ENCODE measurements at regions not wholly inside any gene's neighbourhood (a gene's known extent, or its start where the extent isn't known, plus 50 kb on each side); places are given as distances from the start of the nearest gene placed in this dataset.
"Not testable (repeated sequence)": the region's sequence is repeated elsewhere in the genome, so short reads cannot be mapped to it uniquely, and the experiment has no call there.

DNA sequence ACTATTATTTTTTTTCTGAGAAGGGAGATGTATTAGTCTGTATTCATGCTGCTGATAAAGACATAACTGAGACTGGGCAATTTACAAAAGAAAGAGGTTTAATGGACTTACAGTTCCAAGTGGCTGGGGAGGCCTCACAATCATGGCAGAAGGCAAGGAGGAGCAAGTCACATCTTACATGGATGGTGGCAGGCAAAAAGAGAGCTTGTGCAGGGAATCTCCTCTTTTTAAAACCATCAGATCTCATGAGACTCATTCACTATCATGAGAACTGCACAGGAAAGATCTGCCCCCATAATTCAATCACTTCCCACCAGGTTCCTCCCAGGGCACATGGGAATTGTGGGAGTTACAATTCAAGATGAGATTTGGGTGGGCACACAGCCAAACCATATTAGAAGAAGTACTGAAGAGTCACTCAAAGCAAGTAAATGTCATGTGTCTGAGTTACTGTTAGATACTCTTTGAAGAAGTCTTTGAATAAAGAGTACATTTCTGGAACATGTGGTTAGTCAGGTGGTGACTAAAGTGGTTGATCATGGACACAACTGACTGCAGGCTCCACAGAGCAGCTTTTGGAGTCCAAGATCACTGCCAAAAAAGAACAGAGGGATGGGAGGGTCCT, 430.9 kb upstream of the TBL1XR1 start:
- DNase-seq (ENCODE audit: low spot score): not testable (repeated sequence)

DNA sequence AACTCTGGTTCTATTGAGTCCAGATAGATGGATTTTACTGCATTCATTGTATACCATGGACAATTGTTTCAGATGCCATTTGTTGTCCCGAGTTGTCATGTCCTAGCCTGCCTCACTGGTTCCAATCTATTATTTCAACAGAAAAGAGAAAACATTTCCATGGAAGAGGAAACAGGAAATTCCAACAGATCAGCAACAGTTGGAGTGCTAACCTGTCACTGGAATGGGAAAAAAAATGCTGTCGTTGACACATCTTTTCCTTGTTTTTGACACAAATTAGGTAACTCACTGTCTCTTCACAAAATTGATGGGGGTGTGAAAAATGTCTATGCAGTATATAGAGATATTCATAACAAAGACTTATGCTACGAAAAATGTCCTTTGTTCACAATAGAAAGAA, 432.0 kb upstream of the TBL1XR1 start:
- no peak for DNase-seq (ENCODE audit: low spot score)

DNA sequence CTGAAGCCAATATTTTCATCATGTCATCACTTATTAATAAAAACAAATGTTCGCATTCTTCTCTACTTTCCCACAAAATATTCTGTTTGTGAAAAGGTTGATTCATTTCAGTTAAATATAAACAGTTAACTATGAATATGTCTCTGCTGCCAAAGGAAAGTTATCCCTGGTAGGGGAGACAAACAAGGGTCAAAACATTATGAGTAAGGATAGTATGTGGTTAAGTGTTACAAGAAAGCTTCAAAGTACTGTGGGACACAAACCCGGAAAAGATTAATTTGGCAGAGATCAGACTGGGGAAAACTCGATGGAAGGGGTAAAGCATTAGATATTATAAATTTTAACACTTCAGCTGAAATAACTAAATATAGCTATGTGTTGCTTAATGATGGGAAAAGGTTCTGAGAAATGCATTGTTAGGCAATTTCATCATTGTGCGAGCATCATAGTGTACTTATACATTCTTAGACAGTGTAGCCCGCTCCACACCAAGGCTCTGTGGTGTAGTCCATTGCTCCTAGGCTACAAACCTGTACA, 436.5 kb upstream of the TBL1XR1 start:
- DNase-seq (ENCODE audit: low spot score): no peak

DNA sequence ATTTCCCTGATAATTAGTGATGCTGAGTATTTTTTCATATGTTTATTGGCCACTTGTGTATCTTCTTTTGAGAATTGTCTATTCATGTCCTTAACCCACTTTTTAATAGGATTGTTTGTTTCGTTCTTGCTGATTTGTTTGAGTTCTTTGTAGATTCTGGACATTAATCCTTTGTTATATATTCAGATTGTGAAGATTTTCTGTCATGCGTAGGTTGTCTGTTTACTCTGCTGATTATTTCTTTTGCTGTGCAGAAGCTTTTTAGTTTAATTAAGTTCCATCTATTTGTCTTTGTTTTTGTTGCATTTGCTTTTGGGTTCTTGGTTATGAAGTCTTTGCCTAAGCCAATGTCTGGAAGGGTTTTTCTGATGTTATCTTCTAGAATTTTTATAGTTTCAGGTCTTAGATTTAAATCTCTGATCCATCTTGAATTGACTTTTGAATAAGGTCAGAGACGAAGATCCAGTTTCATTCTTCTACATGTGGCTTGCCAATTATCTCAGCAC, 438.4 kb upstream of the TBL1XR1 start:
- not testable (repeated sequence) for DNase-seq (ENCODE audit: low spot score)

DNA sequence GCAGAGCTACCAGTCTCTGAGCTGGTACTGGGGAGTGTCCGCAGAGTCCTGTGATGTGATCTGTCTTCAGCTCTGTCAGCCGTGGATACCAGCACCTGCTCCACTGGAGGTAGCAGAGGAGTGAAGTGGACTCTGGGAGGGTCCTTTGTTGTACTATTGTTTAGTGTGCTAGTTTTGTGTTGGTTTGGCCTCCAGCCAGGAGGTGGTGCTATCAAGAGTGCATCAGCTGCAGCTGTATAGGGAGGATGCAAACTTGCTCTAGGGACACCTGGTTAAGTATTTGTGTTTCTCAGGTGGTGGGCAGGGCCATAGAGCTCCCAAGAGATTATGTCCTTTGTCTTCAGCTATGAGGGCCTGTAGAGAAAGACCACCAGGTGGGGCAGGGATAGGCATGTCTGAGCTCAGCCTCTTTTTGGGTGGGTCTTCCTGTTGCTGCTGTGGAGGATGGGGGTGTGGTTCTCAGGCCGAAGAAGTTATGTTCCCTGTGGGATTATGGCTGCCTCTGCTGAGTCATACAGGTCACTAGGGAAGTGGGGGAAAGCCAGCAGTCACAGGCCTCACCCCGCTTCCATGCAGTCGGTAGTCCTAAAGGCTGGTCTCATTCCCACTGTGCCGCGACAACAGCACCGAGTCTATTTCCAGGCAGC, 443.2 kb upstream of the TBL1XR1 start:
- no peak for DNase-seq (ENCODE audit: low spot score)

DNA sequence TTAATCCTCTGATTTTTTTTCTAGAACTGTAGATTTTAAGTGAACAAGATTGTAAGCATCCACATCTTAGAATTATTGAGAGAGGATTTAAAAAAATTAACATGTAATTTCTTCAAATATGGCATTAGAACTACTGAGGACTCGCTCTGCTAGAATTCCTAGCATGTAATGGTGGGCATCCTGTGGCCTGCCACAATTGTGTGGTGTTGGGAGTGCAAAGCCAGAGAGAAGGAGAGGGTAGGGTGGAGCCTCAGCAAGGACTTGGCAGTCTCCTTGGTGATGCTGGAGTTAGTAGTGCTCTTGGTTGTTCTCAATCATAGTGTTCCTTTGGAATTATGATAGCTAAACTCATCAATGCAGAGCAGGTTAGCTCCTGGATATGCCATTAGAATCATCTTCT, 443.9 kb upstream of the TBL1XR1 start:
- DNase-seq (ENCODE audit: low spot score): no peak

DNA sequence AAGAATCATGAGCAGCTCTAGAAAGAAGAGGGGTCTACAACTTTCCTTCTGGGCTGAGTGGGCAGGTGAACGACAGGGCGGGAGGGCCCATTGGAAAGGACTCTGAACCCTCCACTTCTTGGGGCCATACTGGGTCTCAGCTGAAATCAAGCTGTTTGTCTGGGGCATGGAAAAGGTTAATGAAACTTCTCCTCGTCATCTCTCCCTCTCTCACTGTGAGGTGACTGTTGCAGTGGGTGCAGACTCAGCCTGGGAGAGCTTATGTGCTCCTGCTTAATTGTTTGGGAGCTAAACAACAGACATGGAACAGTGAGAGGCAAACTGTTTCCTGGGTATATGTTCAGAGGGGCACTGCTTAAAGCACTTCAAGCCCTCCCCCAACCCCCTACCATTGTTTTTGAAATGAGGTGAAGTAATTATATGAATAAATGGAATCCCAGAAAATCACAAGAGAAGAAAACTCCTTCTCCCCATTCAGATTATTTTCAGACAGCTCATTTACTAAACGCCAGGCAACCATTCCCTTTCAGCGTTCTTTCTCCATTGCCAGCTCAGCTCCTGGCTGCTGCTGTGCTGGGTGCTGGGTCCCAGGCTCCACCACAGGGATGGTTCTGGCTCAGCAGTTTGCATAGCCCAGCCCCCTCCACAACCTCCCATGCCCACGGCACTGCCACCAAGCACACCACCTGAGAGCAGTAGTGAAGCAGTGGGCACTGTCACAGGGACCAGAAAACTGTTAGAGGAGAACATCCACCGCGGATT, 444.9 kb upstream of the TBL1XR1 start:
- DNase-seq (ENCODE audit: low spot score): no peak

DNA sequence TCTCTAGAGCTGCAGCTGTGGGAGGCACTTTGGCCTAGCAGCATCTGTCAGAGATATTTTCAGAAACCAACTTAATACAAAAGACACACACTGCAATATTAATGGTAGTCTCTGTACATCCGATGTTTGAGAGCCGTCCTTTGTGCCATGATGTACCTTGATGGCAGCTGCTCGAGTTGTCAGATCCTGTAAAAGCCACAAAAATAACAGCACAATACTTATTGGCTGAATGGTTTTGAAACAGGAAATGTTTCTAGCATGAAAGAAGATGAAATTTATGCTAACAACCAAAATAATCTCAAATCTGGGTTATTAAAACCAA, 445.5 kb upstream of the TBL1XR1 start:
- DNase-seq (ENCODE audit: low spot score): no peak

DNA sequence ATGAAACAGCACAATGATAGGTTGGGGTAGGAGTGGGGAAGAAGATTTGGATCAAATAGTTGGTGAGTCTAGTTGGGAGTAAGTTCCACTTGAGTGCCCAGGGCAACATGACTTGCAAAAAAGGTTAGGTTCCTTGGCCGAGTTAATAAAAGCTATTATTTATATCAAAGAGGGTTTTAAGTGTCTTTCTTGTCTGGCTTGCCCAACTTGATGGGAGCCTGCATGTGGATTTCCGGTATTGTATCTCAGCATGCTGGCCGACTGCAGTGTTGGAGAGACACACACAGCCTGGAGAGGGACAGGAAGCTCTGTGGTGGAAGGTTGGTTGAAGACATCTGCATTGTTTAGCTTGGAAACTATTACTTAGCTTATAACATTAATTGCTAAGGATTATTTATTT, 449.5 kb upstream of the TBL1XR1 start:
- no peak for DNase-seq (ENCODE audit: low spot score)

DNA sequence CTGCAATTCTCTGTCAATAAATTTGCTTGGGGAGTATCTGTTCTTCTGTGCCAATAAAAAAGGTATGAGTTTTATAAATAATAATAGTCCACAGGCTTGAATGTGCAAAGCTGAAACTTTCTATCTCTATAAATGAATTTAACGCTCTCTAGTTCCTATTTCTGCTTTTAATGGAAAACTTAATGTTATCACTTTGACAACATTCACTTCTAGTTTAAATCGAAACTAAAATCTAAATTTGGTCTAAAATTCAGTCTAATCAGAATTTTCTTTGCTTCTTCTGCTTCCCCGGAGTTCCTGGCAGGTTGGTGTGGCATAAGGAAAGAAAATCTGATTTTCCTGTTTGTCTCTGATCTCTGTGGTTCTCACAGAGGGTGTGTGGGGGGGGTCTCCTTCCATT, 450.1 kb upstream of the TBL1XR1 start:
- DNase-seq (ENCODE audit: low spot score): no peak

DNA sequence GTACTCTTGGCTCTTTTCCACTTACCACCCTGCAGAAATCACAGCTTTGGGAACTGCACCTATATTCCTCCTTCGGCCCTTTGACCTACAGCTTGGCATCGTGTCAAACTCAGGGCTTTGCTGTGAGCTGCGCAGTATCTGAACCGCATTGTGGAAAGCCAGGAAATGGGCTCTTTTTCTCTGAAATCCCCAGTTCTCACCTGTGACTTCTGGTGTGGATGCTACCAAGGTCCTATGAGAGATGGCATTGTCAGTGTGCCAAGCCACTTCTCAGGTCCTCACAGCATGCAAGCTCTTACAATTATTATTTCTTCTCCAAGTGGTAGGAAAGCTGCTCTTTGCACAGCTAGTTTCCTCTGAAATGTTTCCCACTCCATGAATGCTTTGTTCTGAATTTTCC, 450.6 kb upstream of the TBL1XR1 start:
- DNase-seq (ENCODE audit: low spot score): no peak

DNA sequence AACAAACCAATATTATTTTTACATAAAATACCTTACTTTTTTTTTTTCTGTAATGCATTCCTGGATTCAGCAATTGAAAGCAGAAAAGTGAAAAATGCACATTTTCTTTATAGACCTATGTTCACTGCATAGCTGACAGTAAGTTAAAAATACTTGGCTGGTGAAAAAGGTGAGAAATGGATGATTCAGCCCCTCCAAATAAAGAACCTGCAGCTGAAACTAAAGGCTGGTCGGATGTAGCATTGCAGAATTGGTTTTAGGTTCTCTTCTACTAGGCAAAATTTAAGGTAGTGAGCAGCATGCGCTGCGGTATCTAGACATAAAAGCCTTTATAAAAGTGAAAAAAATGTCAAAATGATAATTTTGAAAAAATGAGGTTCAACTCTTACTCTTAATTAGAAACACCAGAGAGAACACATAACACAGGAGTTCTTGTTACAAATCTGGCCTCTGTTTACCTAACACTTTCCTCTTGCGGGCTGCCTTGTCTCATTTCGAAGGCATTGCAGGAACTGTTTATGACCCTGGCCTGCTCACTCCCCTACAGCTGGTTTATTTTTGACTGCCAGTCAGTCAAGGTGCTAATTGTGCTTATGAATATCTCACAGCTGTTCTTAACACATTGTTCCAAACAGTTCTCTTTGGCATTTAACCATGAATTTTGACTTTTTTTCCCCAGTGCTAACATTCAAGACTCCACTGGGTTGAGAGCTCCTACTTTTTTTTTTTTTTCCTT, 455.4 kb upstream of the TBL1XR1 start:
- DNase-seq (ENCODE audit: low spot score): no peak

DNA sequence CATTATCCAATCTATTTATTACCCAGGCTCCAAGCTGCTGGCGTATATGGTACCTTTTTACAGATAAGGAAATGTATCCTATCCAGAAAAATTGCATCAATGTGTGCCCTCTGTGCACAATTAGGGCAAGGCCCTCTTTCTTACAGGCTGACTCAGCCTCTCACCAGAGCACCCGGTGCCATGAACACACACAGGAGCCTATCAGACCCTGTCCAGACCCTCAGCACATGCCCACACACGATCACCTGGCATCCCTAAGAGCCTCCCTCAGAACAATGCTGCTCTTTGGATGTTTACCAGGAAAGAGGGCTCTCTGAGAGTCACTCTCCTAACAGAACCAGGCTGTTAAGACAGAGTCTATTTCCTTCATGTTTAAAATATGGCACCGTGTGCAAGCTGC, 460.0 kb upstream of the TBL1XR1 start:
- DNase-seq (ENCODE audit: low spot score): no peak

DNA sequence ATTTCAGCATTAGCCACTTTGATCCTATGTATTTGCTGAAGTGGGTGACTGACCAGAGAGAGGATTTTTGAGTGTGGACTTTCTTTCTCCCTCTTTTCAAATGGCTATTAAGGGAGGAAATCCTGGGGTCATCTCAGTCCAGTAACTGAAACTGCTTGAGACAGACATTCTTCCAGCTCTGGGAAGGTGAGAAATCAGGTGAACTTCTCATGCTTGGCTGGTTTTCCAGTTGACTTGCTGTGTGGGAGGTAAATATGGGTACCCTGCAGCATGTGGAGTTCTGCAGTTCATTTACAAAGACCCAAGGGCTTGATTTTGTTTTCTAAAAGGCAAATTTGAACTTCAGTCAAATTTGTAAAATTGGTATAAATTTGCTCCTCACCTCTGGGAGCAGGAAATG, 461.1 kb upstream of the TBL1XR1 start:
- no peak for DNase-seq (ENCODE audit: low spot score)

DNA sequence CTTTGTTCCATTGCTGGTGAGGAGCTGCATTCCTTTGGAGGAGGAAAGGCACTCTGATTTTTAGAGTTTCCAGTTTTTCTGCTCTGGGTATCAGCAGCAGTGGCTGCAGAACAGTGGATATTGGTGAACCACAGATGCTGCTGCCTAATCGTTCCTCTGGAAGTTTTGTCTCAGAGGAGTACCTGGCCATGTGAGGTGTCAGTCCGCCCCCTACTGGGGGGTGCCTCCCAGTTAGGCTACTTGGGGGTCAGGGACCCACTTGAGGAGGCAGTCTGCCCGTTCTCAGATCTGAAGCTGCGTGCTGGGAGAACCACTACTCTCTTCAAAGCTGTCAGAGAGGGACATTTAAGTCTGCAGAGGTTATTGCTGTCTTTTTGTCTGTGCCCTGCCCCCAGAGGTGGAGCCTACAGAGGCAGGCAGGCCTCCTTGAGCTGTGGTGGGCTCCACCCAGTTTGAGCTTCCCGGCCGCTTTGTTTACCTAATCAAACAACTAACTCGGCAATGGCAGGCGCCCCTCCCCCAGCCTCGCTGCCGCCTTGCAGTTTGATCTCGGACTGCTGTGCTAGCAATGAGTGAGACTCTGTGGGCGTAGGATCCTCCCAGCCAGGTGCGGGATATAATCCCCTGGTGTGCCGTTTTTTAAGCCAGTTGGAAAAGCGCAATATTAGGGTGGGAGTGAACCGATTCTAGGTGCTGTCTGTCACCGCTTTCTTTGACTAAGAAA, 467.3 kb upstream of the TBL1XR1 start:
- DNase-seq (ENCODE audit: low spot score): not testable (repeated sequence)

DNA sequence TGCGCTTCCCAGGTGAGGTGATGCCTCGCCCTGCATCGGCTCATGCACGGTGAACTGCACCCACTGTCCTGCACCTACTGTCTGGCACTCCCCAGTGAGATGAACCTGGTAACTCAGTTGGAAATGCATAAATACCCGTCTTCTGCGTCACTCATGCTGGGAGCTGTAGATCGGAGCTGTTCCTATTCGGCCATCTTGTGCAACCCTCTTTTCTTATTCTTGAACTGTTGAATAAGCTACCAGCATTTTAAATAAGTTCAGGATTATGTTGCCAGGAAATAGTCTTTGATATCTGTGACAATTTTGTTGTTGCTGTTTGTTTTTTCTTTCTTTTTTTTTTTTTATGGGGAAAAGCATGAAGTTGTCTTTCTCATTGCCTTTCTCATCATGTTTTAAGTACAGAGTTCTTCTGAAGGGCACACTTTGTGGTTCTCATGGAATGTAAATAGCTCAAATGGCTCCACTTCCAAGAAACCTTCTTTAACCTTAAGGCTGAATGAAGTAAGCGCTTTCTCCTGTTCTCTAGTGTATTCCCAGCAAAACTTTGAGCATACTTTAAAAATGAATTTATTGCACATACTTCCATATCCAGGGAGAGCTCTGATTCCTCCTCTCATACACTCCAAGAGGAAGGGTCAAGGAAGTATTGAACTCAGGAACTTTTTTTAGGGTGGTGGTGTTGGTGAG, 468.0 kb upstream of the TBL1XR1 start:
- no peak for DNase-seq (ENCODE audit: low spot score)

DNA sequence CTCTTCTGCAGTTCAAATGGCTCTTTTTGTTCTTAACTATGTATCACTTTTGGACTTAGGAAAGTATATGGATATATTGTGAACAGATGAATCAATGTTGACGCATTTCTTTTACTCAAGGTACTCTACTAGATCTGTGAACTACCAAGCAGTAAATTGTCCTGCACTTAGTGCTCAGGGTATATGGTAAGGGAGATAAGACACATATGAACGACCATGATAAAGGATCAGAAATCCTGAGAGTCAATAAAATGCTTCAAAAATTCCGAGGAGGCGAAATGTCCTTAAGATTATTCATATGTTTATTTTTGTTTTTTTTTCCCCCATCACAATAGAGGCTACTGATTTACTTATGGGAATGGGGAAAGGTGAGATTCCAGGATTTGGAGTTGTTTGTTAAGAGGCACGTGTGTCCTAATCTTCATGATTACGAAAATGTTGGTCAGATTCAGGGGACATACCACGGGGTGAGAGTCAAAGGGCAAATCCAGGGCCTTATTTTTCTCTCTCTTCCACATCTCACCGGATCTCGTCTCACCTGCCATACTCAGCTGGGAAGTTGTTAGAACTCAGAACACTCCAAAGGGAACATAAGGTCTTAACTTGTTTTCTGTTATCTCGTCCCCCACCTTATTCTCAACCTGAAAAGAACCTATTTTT, 475.1 kb upstream of the TBL1XR1 start:
- DNase-seq (ENCODE audit: low spot score): no peak

DNA sequence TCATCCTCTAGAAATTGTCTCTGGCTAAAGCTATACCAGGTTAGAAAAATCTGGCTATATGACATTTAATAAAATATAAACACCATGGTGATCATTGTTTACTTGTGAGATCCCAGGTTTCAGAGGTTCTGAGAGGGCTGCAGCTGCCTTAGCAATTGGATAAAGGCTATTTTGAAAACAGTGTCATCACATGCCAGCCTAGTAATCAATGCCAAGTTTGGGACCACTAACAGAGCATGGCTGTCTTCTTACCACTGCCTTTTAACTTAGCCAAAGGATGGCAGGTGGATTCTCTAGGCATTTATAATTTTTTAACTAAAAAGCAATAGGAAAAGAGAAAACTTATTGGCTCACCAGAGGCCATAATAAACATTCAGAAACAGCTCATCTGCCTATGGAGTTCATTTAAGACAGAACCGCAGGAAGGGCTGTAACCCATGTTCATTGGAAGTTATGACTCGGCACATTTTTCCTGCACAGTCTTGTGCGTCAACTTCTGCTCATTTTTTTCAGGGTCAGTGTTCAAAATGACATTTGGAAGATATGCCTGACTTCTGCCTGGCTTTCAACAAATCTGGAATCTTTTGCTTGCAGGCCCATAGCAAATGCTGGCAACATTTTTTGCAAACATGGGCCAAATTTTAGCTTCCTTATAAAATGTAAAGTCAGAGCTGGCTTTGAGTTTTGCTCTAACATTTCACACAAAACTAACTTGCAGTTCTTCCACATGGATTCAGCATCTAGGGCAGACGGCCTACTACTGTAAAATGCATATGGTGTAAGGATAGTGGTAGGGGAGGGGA, 476.0 kb upstream of the TBL1XR1 start:
- DNase-seq (ENCODE audit: low spot score): no peak

DNA sequence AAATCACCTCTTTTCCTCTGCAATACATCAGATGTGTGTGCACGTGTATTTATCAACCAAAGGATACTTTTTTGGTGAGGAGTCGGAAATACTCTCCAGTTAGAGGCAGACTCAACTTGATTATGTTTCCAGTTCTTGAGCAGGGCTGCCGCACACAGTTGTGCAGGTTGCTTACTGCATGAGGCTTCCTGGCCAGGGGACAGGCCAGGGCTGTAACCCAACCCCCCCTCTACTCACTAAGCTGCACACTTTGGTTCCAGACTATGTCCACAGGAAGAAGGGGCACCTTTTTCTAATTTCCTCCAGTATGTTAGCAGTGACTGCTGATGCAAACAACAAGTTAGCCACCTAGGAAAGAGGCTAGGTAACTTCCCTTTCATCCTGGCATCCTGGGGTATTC, 476.9 kb upstream of the TBL1XR1 start:
- DNase-seq (ENCODE audit: low spot score): no peak

DNA sequence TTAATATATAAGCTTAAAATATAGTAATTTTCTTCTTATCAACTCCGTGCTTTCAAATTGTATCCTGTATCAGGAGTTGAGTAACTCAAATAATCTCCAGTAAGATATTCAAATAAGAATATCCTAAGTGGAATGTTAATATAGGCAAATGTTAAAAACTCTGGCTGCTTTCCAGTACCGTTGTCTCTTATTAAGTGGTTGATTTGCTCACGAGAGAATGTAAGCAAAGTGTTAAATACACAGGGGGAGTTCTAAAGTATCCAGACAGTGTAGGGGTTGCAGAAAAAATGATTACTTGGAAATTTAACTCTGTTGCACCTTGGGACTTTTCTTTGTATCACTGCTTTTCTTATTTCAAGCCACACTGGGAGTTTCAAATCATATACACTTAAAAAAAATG, 478.9 kb upstream of the TBL1XR1 start:
- DNase-seq (ENCODE audit: low spot score): no peak
